Right lobe of liver (tissue), 6 donors: ENCODE measurements at regions not wholly inside any gene's neighbourhood (a gene's known extent, or its start where the extent isn't known, plus 50 kb on each side); places are given as distances from the start of the nearest gene placed in this dataset.

Source experiments
- ATAC-seq, 4 donors: fragments of 200-7000 bp; cut with Tn5 transposase; one replicate each; pipeline ENCODE4 v1.9.1; 2020; ENCODE audit warnings: mild to moderate bottlenecking in 4 of 4, moderate library complexity in 4 of 4
- DNase-seq, 3 donors: peaks; one replicate each; pipeline ENCODE4 v3.0.0-alpha.2; 2020
- H3K27ac ChIP-seq, 3 donors: fragments of 200-600 bp; one replicate each; pipeline ENCODE4 v1.8.0; 2022
- H3K27me3 ChIP-seq, 2 donors: fragments of 200-600 bp; one replicate each; pipeline ENCODE4 v1.8.0; 2022
- H3K36me3 ChIP-seq, 4 donors: fragments of 200-600 bp; sonication (generic) in 1 of 4; one replicate each; pipeline versions ENCODE4 v1.5.1 to v1.8.0; 2017 to 2022; ENCODE audit warnings: control low read depth in 1 of 4
- H3K4me1 ChIP-seq, 4 donors: fragments of 200-600 bp; sonication (generic) in 1 of 4; one replicate each; pipeline versions ENCODE4 v1.5.1 to v1.8.0; 2017 to 2022; ENCODE audit warnings: control low read depth in 1 of 4
- H3K4me3 ChIP-seq, 3 donors: fragments of 200-600 bp; one replicate each; pipeline ENCODE4 v1.8.0; 2022
- H3K9me3 ChIP-seq, 4 donors: fragments of 200-600 bp; sonication (generic) in 1 of 4; one replicate each; pipeline versions ENCODE4 v1.5.1 to v1.8.0; 2017 to 2022; ENCODE audit warnings: control low read depth in 1 of 4
- POLR2A ChIP-seq: fragments of 450-650 bp; IDR thresholded peaks from one replicate; pipeline ENCODE4 v1.6.1; 2017; ENCODE audit warnings: antibody characterized with exemption, mild to moderate bottlenecking
- WGBS: methylation state at CpG from one replicate; pipeline ENCODE4 v1.1.6; 2018; ENCODE audit warnings: low coverage, low lambda C conversion rate; ENCODE audit not compliant: insufficient coverage; ENCODE audit errors: missing lambda C conversion rate; 5-methylcytosine and 5-hydroxymethylcytosine counted together
- intact Hi-C, 2 donors: fragments of 100-400 bp; cut with DNase I; formaldehyde crosslinking; loops; one replicate each; pipeline versions ENCODE4 v1.11.2 to v1.14.1; 2022
- TF ChIP-seq, protein P1 (sequence below), 4 donors: fragments of 200-600 bp in 3 of 4; fragments of 450-650 bp in 1 of 4; IDR thresholded peaks; one replicate each; pipeline versions ENCODE4 v1.5.1 to v1.8.0; 2016 to 2022; ENCODE audit warnings: antibody characterized with exemption in 4 of 4, mild to moderate bottlenecking in 2 of 4
- donor health status: DM: no; HTN: yes; CAD: no.
- donor health status: DM: no; HTN: no; CAD: no.
- donor health status: DM: no; HTN: no; CAD: no.
- donor health status: DM: no; HTN: yes; CAD: no.
- donor health status: DM: no; HTN: yes; CAD: no.

DNA sequence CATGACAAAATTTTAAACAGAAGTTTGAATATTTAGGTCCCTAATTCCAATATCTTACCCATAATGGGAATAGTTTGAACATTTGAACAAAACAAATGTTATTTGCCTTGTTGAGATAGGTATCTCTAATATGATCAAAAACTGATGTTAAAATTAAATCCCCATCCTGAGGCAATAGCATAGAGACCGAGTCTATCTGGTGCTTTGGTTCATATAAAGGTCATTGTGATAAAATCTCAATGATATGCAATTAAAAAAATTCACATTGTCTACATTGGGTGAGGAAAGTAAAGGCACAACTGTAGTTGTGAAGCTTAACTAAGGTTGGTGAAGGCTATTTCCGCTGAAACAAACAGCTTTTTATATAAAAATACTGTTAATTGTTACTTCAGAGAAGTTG is 318.3 kb downstream of the CAAP1 start:
- no peak for DNase-seq
- WGBS, result 40% methylated on average over 2 of the region's 2 CpGs
- no peaks in the 10 kb centered on the region for H3K4me1 ChIP-seq
- intact Hi-C loops, result no loop called here
- no peak for ATAC-seq
- H3K9me3 ChIP-seq, result no peaks in the 10 kb centered on the region
- H3K27me3 ChIP-seq, result no peaks in the 10 kb centered on the region
- no peaks in the 10 kb centered on the region for H3K36me3 ChIP-seq
- no peak overlapping the region for H3K4me3 ChIP-seq
- no peak overlapping the region for H3K27ac ChIP-seq
- TF ChIP-seq POLR2A, result no peak
- TF ChIP-seq, protein P1, sequence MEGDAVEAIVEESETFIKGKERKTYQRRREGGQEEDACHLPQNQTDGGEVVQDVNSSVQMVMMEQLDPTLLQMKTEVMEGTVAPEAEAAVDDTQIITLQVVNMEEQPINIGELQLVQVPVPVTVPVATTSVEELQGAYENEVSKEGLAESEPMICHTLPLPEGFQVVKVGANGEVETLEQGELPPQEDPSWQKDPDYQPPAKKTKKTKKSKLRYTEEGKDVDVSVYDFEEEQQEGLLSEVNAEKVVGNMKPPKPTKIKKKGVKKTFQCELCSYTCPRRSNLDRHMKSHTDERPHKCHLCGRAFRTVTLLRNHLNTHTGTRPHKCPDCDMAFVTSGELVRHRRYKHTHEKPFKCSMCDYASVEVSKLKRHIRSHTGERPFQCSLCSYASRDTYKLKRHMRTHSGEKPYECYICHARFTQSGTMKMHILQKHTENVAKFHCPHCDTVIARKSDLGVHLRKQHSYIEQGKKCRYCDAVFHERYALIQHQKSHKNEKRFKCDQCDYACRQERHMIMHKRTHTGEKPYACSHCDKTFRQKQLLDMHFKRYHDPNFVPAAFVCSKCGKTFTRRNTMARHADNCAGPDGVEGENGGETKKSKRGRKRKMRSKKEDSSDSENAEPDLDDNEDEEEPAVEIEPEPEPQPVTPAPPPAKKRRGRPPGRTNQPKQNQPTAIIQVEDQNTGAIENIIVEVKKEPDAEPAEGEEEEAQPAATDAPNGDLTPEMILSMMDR (IDR thresholded peaks at IDR 0.05), result no peak

DNA sequence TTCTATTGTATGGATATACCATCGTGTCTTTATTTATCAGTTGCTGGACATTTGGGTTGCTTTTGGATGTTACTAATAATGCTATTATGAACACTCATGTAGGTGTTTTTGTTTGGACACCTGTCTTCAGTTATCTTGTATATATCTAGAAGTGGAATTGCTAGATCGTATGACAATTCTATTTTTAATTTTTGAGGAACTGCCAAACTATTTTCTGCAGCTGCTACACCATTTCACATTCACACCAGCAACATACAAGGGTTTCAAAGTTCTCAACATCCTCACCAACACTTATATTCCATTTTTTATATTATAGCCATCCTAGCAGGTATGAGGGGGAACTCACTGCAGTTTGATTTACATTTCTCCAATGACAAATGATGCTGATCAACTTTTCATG is 324.6 kb downstream of the CAAP1 start:
- no peak for ATAC-seq

DNA sequence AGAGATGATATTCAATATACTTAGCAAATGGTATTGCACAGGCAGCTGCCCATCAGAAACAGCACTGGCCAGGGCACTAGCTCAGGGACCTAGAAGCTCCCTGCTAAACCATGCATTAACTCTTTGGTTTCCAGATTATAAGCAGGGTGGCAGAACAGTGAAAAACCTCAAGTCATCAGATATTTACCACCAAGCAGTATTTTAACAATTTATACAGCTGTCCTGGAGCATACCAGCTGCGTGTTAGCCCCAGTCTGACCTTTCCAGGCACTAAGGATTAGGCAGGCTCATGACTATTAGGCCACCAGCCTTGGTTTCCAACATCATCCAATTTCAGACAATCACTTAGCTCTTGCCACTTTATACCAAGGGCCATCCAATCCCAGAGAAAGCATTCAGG is 326.5 kb downstream of the CAAP1 start:
- H3K27me3 ChIP-seq, result no peaks in the 10 kb centered on the region
- intact Hi-C loops, result no loop called here
- H3K9me3 ChIP-seq, result no peaks in the 10 kb centered on the region
- TF ChIP-seq POLR2A, result no peak
- TF ChIP-seq, protein P1 (IDR thresholded peaks at IDR 0.05), result no peak
- no peaks in the 10 kb centered on the region for H3K4me1 ChIP-seq
- no peak overlapping the region for H3K4me3 ChIP-seq
- 50% methylated on average over 1 of the region's 1 CpG for WGBS
- no peak overlapping the region for H3K27ac ChIP-seq
- ATAC-seq (no peak), DNase-seq (no peak)
- no peaks in the 10 kb centered on the region for H3K36me3 ChIP-seq

More for the DNA sequence above, 324.6 kb downstream of the CAAP1 start:
- TF ChIP-seq POLR2A, result no peak
- TF ChIP-seq, protein P1 (IDR thresholded peaks at IDR 0.05), result no peak
- DNase-seq, result no peak
- WGBS, result 20% methylated on average over 2 of the region's 2 CpGs
- intact Hi-C loops, result no loop called here
- no peaks in the 10 kb centered on the region for H3K36me3 ChIP-seq
- H3K9me3 ChIP-seq, result no peaks in the 10 kb centered on the region
- H3K4me3 ChIP-seq, result no peak overlapping the region
- no peaks in the 10 kb centered on the region for H3K27me3 ChIP-seq
- no peak overlapping the region for H3K27ac ChIP-seq
- no peaks in the 10 kb centered on the region for H3K4me1 ChIP-seq

DNA sequence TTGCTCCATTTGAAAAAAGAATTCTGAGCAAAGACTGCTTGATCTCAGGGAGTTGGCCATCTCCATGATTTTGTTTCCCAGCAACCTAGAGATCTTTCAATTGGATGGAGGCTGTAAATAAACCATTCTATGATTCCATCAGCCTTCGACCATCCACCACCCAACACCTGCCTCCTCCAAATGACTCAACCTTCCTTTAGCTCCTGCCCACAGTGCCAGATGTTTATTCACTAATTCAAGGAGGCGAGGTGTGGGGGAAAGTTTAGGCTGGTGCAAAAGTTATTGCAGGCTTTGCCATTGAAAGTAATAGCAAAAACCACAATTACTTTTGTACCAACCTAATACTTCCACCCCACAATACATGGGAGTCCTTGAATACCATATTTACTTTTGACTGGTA is 327.5 kb downstream of the CAAP1 start:
- Histone ChIP-seq H3K4me3 (no peak overlapping the region), H3K27me3 (no peaks in the 10 kb centered on the region), H3K9me3 (no peaks in the 10 kb centered on the region), H3K36me3 (no peaks in the 10 kb centered on the region), H3K27ac (no peak overlapping the region), H3K4me1 (no peaks in the 10 kb centered on the region)
- ATAC-seq (no peak), DNase-seq (no peak)
- no peak for TF ChIP-seq POLR2A
- TF ChIP-seq, protein P1 (IDR thresholded peaks at IDR 0.05), result no peak
- WGBS, result 18% methylated on average over 2 of the region's 2 CpGs
- intact Hi-C loops, result no loop called here

DNA sequence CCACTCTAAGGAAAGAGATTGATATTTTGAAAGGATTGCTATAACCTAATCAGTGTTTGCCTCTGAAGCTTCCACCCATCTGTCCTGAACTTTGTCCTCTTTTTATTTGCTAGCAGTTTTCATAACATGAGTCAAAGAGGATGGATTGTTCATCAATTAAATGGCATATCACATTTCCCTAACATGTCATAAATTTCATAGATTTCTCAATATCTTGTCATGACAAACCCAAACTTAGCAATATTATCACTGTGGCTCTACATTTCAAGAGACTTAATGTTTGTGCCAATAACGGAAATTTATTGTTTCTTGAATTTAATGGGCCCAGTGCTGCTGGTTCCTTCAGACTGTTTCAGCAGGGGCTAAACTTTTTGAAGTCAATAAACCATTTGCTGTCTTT is 330.3 kb downstream of the CAAP1 start:
- DNase-seq (no peak), ATAC-seq (no peak)
- H3K9me3 ChIP-seq, result no peaks in the 10 kb centered on the region
- H3K4me3 ChIP-seq, result no peak overlapping the region
- TF ChIP-seq POLR2A, result no peak
- TF ChIP-seq, protein P1 (IDR thresholded peaks at IDR 0.05), result no peak
- no peaks in the 10 kb centered on the region for H3K36me3 ChIP-seq
- 27% methylated on average over 1 of the region's 1 CpG for WGBS
- H3K27ac ChIP-seq, result no peak overlapping the region
- H3K4me1 ChIP-seq, result no peaks in the 10 kb centered on the region
- H3K27me3 ChIP-seq, result no peaks in the 10 kb centered on the region
- intact Hi-C loops, result no loop called here
